ENCODE measurements at regions not wholly inside any gene's neighbourhood (a gene's known extent, or its start where the extent isn't known, plus 50 kb on each side); places are given as distances from the start of the nearest gene placed in this dataset.
"Not testable (repeated sequence)": the region's sequence is repeated elsewhere in the genome, so short reads cannot be mapped to it uniquely, and the experiment has no call there.

- H3K4me2 ChIP-seq (ENCODE audit: low read depth, low read length): no peak overlapping the region
- H3K79me2 ChIP-seq (ENCODE audit: low read length): no peaks in the 10 kb centered on the region
- H3F3A ChIP-seq (ENCODE audit: insufficient read depth, low read length): no peaks in the 10 kb centered on the region
- H3K27me3 ChIP-seq (replicated peaks; ENCODE audit: insufficient read depth, low read length): no peaks in the 10 kb centered on the region
- no peak for DNase-seq
- H3K9ac ChIP-seq (ENCODE audit: low read length): no peak overlapping the region
- H3K9me2 ChIP-seq (replicated peaks; ENCODE audit: insufficient read depth, low read length): no peaks in the 10 kb centered on the region
- no peaks in the 10 kb centered on the region for H3K9me3 ChIP-seq (replicated peaks; ENCODE audit: insufficient read depth, low read length)
- no peak overlapping the region for H3K27ac ChIP-seq (ENCODE audit: low read length)
- H3K36me3 ChIP-seq (replicated peaks; ENCODE audit: insufficient read depth, low read length): no peaks in the 10 kb centered on the region
- no peaks in the 10 kb centered on the region for H4K20me1 ChIP-seq (ENCODE audit: insufficient read depth, low read length)
- no peak overlapping the region for H3K4me3 ChIP-seq (ENCODE audit: low read length)
- H3K4me1 ChIP-seq (ENCODE audit: low read length): 0 out of 2 replicates have a peak, but pooled peaks cover 8% of the 10 kb centered on the region
- H2AFZ ChIP-seq (ENCODE audit: low read length): no peak overlapping the region
- TF ChIP-seq EZH2 (optimal IDR thresholded peaks at IDR 0.05; ENCODE audit: low read depth, low read length) (no peak), EZH2phosphoT487 (IDR thresholded peaks at IDR 0.05; ENCODE audit: low read length) (no peak)
- TF ChIP-seq, protein P1, sequence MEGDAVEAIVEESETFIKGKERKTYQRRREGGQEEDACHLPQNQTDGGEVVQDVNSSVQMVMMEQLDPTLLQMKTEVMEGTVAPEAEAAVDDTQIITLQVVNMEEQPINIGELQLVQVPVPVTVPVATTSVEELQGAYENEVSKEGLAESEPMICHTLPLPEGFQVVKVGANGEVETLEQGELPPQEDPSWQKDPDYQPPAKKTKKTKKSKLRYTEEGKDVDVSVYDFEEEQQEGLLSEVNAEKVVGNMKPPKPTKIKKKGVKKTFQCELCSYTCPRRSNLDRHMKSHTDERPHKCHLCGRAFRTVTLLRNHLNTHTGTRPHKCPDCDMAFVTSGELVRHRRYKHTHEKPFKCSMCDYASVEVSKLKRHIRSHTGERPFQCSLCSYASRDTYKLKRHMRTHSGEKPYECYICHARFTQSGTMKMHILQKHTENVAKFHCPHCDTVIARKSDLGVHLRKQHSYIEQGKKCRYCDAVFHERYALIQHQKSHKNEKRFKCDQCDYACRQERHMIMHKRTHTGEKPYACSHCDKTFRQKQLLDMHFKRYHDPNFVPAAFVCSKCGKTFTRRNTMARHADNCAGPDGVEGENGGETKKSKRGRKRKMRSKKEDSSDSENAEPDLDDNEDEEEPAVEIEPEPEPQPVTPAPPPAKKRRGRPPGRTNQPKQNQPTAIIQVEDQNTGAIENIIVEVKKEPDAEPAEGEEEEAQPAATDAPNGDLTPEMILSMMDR (IDR thresholded peaks at IDR 0.05; ENCODE audit: low read length): no peak
These were observed 159.9 kb upstream of the FBXL17 start for GRCh38 chr5:108541836-108542235.

GRCh38 chr5:108536321-108536720 lies 154.4 kb upstream of the FBXL17 start:
- no peak overlapping the region for H3K4me3 ChIP-seq (ENCODE audit: low read length)
- no peak overlapping the region for H3K4me2 ChIP-seq (ENCODE audit: low read depth, low read length)
- H3K79me2 ChIP-seq (ENCODE audit: low read length): no peaks in the 10 kb centered on the region
- no peaks in the 10 kb centered on the region for H3K9me2 ChIP-seq (replicated peaks; ENCODE audit: insufficient read depth, low read length)
- DNase-seq: no peak
- no peaks in the 10 kb centered on the region for H4K20me1 ChIP-seq (ENCODE audit: insufficient read depth, low read length)
- H2AFZ ChIP-seq (ENCODE audit: low read length): no peak overlapping the region
- no peaks in the 10 kb centered on the region for H3K4me1 ChIP-seq (ENCODE audit: low read length)
- H3F3A ChIP-seq (ENCODE audit: insufficient read depth, low read length): no peaks in the 10 kb centered on the region
- no peaks in the 10 kb centered on the region for H3K9me3 ChIP-seq (replicated peaks; ENCODE audit: insufficient read depth, low read length)
- no peak for TF ChIP-seq EZH2 (optimal IDR thresholded peaks at IDR 0.05; ENCODE audit: low read depth, low read length)
- TF ChIP-seq EZH2phosphoT487 (IDR thresholded peaks at IDR 0.05; ENCODE audit: low read length): no peak
- TF ChIP-seq, protein P1 (IDR thresholded peaks at IDR 0.05; ENCODE audit: low read length): no peak
- no peak overlapping the region for H3K27ac ChIP-seq (ENCODE audit: low read length)
- no peaks in the 10 kb centered on the region for H3K27me3 ChIP-seq (replicated peaks; ENCODE audit: insufficient read depth, low read length)
- H3K9ac ChIP-seq (ENCODE audit: low read length): no peak overlapping the region
- H3K36me3 ChIP-seq (replicated peaks; ENCODE audit: insufficient read depth, low read length): no peaks in the 10 kb centered on the region

- H2AFZ ChIP-seq (ENCODE audit: low read length); H3K9ac ChIP-seq (ENCODE audit: low read length); H3K27ac ChIP-seq (ENCODE audit: low read length); H3K9me2 ChIP-seq (replicated peaks; ENCODE audit: insufficient read depth, low read length); H4K20me1 ChIP-seq (ENCODE audit: insufficient read depth, low read length); H3K4me2 ChIP-seq (ENCODE audit: low read depth, low read length); H3K27me3 ChIP-seq (replicated peaks; ENCODE audit: insufficient read depth, low read length); H3K36me3 ChIP-seq (replicated peaks; ENCODE audit: insufficient read depth, low read length); H3F3A ChIP-seq (ENCODE audit: insufficient read depth, low read length); H3K9me3 ChIP-seq (replicated peaks; ENCODE audit: insufficient read depth, low read length); H3K4me1 ChIP-seq (ENCODE audit: low read length); H3K79me2 ChIP-seq (ENCODE audit: low read length); DNase-seq; H3K4me3 ChIP-seq (ENCODE audit: low read length): not testable (repeated sequence)
These were observed 150.2 kb upstream of the FBXL17 start for GRCh38 chr5:108532129-108532445.

GRCh38 chr5:108531367-108532128 lies 149.7 kb upstream of the FBXL17 start:
- H3K9ac ChIP-seq (ENCODE audit: low read length): no peak overlapping the region
- H3K9me3 ChIP-seq (replicated peaks; ENCODE audit: insufficient read depth, low read length): no peaks in the 10 kb centered on the region
- H3K27ac ChIP-seq (ENCODE audit: low read length): no peak overlapping the region
- H3K4me2 ChIP-seq (ENCODE audit: low read depth, low read length): no peak overlapping the region
- no peak overlapping the region for H2AFZ ChIP-seq (ENCODE audit: low read length)
- no peaks in the 10 kb centered on the region for H3K4me1 ChIP-seq (ENCODE audit: low read length)
- H3K79me2 ChIP-seq (ENCODE audit: low read length): no peaks in the 10 kb centered on the region
- no peak for DNase-seq
- H3F3A ChIP-seq (ENCODE audit: insufficient read depth, low read length): no peaks in the 10 kb centered on the region
- H3K9me2 ChIP-seq (replicated peaks; ENCODE audit: insufficient read depth, low read length): no peaks in the 10 kb centered on the region
- H3K27me3 ChIP-seq (replicated peaks; ENCODE audit: insufficient read depth, low read length): no peaks in the 10 kb centered on the region
- H3K4me3 ChIP-seq (ENCODE audit: low read length): no peak overlapping the region
- H3K36me3 ChIP-seq (replicated peaks; ENCODE audit: insufficient read depth, low read length): no peaks in the 10 kb centered on the region
- no peaks in the 10 kb centered on the region for H4K20me1 ChIP-seq (ENCODE audit: insufficient read depth, low read length)
- TF ChIP-seq EZH2phosphoT487 (IDR thresholded peaks at IDR 0.05; ENCODE audit: low read length) (no peak), EZH2 (optimal IDR thresholded peaks at IDR 0.05; ENCODE audit: low read depth, low read length) (no peak)
- TF ChIP-seq, protein P1 (IDR thresholded peaks at IDR 0.05; ENCODE audit: low read length): no peak
